ENCODE measurements at regions not wholly inside any gene's neighbourhood (a gene's known extent, or its start where the extent isn't known, plus 50 kb on each side); places are given as distances from the start of the nearest gene placed in this dataset.

- H3K9me3 ChIP-seq (ENCODE audit: control insufficient read depth, insufficient read depth, low read length) = no peaks in the 10 kb centered on the region
- no peak overlapping the region for H3K27ac ChIP-seq (ENCODE audit: low read depth, low read length)
- H3K79me2 ChIP-seq (ENCODE audit: control insufficient read depth, low read length) = no peaks in the 10 kb centered on the region
- no peaks in the 10 kb centered on the region for H3F3A ChIP-seq (ENCODE audit: control insufficient read depth, insufficient read depth)
- no peaks in the 10 kb centered on the region for H3K4me1 ChIP-seq (ENCODE audit: control insufficient read depth, low read length)
- no peak overlapping the region for H3K4me3 ChIP-seq (ENCODE audit: low read length)
- H3K9me2 ChIP-seq (replicated peaks; ENCODE audit: control insufficient read depth, low read length) = no peaks in the 10 kb centered on the region
- no peak overlapping the region for H3K4me2 ChIP-seq (ENCODE audit: low read length)
- H3K27me3 ChIP-seq (ENCODE audit: control insufficient read depth, low read length) = no peaks in the 10 kb centered on the region
- H4K20me1 ChIP-seq (ENCODE audit: control insufficient read depth, insufficient read depth, low read depth, low read length) = no peaks in the 10 kb centered on the region
- no peaks in the 10 kb centered on the region for H3K36me3 ChIP-seq (ENCODE audit: control insufficient read depth, low read length)
- TF ChIP-seq EZH2phosphoT487 (IDR thresholded peaks at IDR 0.05; ENCODE audit: borderline replicate concordance, low read length) = no peak
- TF ChIP-seq CTCF (IDR thresholded peaks at IDR 0.05; ENCODE audit: low read depth, low read length, poor library complexity, severe bottlenecking) = no peak
Observed at GRCh38 chr3:153906366-153906765, 214.8 kb upstream of the ARHGEF26 start.

- H3F3A ChIP-seq (ENCODE audit: control insufficient read depth, insufficient read depth) = no peaks in the 10 kb centered on the region
- TF ChIP-seq CTCF (IDR thresholded peaks at IDR 0.05; ENCODE audit: low read depth, low read length, poor library complexity, severe bottlenecking) = no peak
- no peak for TF ChIP-seq EZH2phosphoT487 (IDR thresholded peaks at IDR 0.05; ENCODE audit: borderline replicate concordance, low read length)
- H3K4me1 ChIP-seq (ENCODE audit: control insufficient read depth, low read length) = no peaks in the 10 kb centered on the region
- no peak overlapping the region for H3K27ac ChIP-seq (ENCODE audit: low read depth, low read length)
- no peak overlapping the region for H3K4me2 ChIP-seq (ENCODE audit: low read length)
- H4K20me1 ChIP-seq (ENCODE audit: control insufficient read depth, insufficient read depth, low read depth, low read length) = no peaks in the 10 kb centered on the region
- H3K9me2 ChIP-seq (replicated peaks; ENCODE audit: control insufficient read depth, low read length) = no peaks in the 10 kb centered on the region
- no peaks in the 10 kb centered on the region for H3K79me2 ChIP-seq (ENCODE audit: control insufficient read depth, low read length)
- H3K36me3 ChIP-seq (ENCODE audit: control insufficient read depth, low read length) = no peaks in the 10 kb centered on the region
- no peak overlapping the region for H3K4me3 ChIP-seq (ENCODE audit: low read length)
- no peaks in the 10 kb centered on the region for H3K9me3 ChIP-seq (ENCODE audit: control insufficient read depth, insufficient read depth, low read length)
- no peaks in the 10 kb centered on the region for H3K27me3 ChIP-seq (ENCODE audit: control insufficient read depth, low read length)
Observed at GRCh38 chr3:153910387-153910786, 210.8 kb upstream of the ARHGEF26 start.

- Histone ChIP-seq H3K4me3 (ENCODE audit: low read length) (no peak overlapping the region), H4K20me1 (ENCODE audit: control insufficient read depth, insufficient read depth, low read depth, low read length) (no peaks in the 10 kb centered on the region), H3K9me3 (ENCODE audit: control insufficient read depth, insufficient read depth, low read length) (no peaks in the 10 kb centered on the region), H3K27me3 (ENCODE audit: control insufficient read depth, low read length) (no peaks in the 10 kb centered on the region), H3K79me2 (ENCODE audit: control insufficient read depth, low read length) (no peaks in the 10 kb centered on the region), H3K36me3 (ENCODE audit: control insufficient read depth, low read length) (no peaks in the 10 kb centered on the region), H3K4me2 (ENCODE audit: low read length) (no peak overlapping the region), H3K9me2 (replicated peaks; ENCODE audit: control insufficient read depth, low read length) (no peaks in the 10 kb centered on the region), H3K4me1 (ENCODE audit: control insufficient read depth, low read length) (no peaks in the 10 kb centered on the region), H3K27ac (ENCODE audit: low read depth, low read length) (no peak overlapping the region), H3F3A (ENCODE audit: control insufficient read depth, insufficient read depth) (no peaks in the 10 kb centered on the region)
- TF ChIP-seq EZH2phosphoT487 (IDR thresholded peaks at IDR 0.05; ENCODE audit: borderline replicate concordance, low read length) = no peak
- TF ChIP-seq CTCF (IDR thresholded peaks at IDR 0.05; ENCODE audit: low read depth, low read length, poor library complexity, severe bottlenecking) = no peak
Observed at GRCh38 chr3:153911116-153911515, 210.1 kb upstream of the ARHGEF26 start.

GRCh38 chr3:153919773-153920172 is 201.4 kb upstream of the ARHGEF26 start:
- Histone ChIP-seq H3F3A (ENCODE audit: control insufficient read depth, insufficient read depth) (no peaks in the 10 kb centered on the region), H4K20me1 (ENCODE audit: control insufficient read depth, insufficient read depth, low read depth, low read length) (no peaks in the 10 kb centered on the region), H3K4me2 (ENCODE audit: low read length) (no peak overlapping the region)

More at GRCh38 chr3:153919773-153920172, 201.4 kb upstream of the ARHGEF26 start:
- Histone ChIP-seq H3K27me3 (ENCODE audit: control insufficient read depth, low read length) (no peaks in the 10 kb centered on the region), H3K4me1 (ENCODE audit: control insufficient read depth, low read length) (no peaks in the 10 kb centered on the region), H3K9me3 (ENCODE audit: control insufficient read depth, insufficient read depth, low read length) (no peaks in the 10 kb centered on the region), H3K79me2 (ENCODE audit: control insufficient read depth, low read length) (no peaks in the 10 kb centered on the region), H3K9me2 (replicated peaks; ENCODE audit: control insufficient read depth, low read length) (no peaks in the 10 kb centered on the region), H3K36me3 (ENCODE audit: control insufficient read depth, low read length) (no peaks in the 10 kb centered on the region), H3K4me3 (ENCODE audit: low read length) (no peak overlapping the region), H3K27ac (ENCODE audit: low read depth, low read length) (no peak overlapping the region)
- TF ChIP-seq EZH2phosphoT487 (IDR thresholded peaks at IDR 0.05; ENCODE audit: borderline replicate concordance, low read length) = no peak
